ENCODE measurements at regions not wholly inside any gene's neighbourhood (a gene's known extent, or its start where the extent isn't known, plus 50 kb on each side); places are given as distances from the start of the nearest gene placed in this dataset.

- TF ChIP-seq CTCF (IDR thresholded peaks at IDR 0.05) (no peak), POLR2A (IDR thresholded peaks at IDR 0.05) (no peak)
Measured at GRCh38 chr3:64918989-64919388, 231.2 kb upstream of the ADAMTS9 start.

All from transverse colon (tissue), 3 donors.